Transverse colon (tissue), 4 donors: ENCODE measurements at regions not wholly inside any gene's neighbourhood (a gene's known extent, or its start where the extent isn't known, plus 50 kb on each side); places are given as distances from the start of the nearest gene placed in this dataset.

ENCODE experiments used
- EP300 ChIP-seq: sonication (generic); formaldehyde crosslinking; IDR thresholded peaks from one replicate; pipeline ENCODE4 v1.6.1; 2017; ENCODE audit warnings: antibody characterized with exemption, low read depth
- POLR2AphosphoS5 ChIP-seq, 3 donors: sonication (generic); formaldehyde crosslinking; IDR thresholded peaks; one replicate each; pipeline ENCODE4 v1.6.1; 2016; ENCODE audit warnings: antibody characterized with exemption in 3 of 3
- TF ChIP-seq, protein P1 (sequence below), 5 experiments: fragments of 200-600 bp in 3 of 5; fragments of 450-650 bp in 2 of 5; sonication (generic) in 3 of 5; IDR thresholded peaks; 1 replicate in 2 of 5; 2 replicates in 3 of 5; pipeline ENCODE4 v1.5.1; 2016 to 2017; ENCODE audit warnings: antibody characterized with exemption in 5 of 5, inconsistent platforms in 3 of 5, mild to moderate bottlenecking in 2 of 5, moderate library complexity in 1 of 5

DNA sequence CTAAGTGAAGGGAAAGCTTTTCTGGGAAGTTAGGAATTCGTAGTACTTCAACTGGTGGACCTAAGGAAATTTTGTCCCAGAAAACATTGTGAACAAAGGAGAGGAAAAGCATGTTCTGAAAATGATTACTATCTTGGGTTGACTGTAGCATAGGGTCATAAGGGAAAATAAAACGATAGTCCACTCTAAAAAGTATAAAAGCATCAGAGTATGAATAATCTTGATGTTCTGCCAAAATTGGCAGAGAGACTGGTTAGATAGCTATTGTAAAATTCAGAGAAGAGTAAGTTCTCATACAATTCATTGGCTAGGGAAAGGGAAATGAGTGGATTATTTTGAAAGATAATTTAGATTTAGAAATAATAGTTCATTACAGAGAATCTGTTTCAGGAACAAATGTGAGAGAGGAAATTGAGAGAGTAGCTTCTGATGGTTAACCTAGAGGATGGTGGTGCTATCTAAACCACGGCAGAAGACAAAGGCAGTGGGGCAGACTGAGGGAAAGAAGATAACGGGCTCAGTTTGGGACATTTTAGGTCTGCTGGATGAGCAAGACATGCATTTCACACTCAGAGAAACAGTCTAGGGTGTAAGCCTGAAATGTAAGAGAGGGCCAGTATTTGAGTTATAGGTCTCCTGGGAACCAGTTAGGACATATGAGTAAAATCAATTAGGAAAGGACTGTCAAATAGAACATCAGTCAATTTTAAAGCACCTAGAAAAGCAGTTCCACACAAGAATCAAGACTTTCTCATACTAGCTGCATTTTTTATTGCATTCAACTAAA lies 799.3 kb upstream of the CXADR start:
- TF ChIP-seq, protein P1, sequence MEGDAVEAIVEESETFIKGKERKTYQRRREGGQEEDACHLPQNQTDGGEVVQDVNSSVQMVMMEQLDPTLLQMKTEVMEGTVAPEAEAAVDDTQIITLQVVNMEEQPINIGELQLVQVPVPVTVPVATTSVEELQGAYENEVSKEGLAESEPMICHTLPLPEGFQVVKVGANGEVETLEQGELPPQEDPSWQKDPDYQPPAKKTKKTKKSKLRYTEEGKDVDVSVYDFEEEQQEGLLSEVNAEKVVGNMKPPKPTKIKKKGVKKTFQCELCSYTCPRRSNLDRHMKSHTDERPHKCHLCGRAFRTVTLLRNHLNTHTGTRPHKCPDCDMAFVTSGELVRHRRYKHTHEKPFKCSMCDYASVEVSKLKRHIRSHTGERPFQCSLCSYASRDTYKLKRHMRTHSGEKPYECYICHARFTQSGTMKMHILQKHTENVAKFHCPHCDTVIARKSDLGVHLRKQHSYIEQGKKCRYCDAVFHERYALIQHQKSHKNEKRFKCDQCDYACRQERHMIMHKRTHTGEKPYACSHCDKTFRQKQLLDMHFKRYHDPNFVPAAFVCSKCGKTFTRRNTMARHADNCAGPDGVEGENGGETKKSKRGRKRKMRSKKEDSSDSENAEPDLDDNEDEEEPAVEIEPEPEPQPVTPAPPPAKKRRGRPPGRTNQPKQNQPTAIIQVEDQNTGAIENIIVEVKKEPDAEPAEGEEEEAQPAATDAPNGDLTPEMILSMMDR (IDR thresholded peaks at IDR 0.05) = no peak
- TF ChIP-seq POLR2AphosphoS5 (IDR thresholded peaks at IDR 0.05) (no peak), EP300 (no peak)
